Frontal cortex (tissue), 3 donors: ENCODE measurements at regions not wholly inside any gene's neighbourhood (a gene's known extent, or its start where the extent isn't known, plus 50 kb on each side); places are given as distances from the start of the nearest gene placed in this dataset.
"Not testable (repeated sequence)": the region's sequence is repeated elsewhere in the genome, so short reads cannot be mapped to it uniquely, and the experiment has no call there.

ENCODE experiments used
- DNase-seq, 2 donors: peaks; one replicate each; pipeline ENCODE4 v3.0.0; 2012; ENCODE audit warnings: low spot score in 2 of 2
- FAIRE-seq: peaks from 2 replicates; lab custom pipeline; 2012; peaks lifted over from hg19 to GRCh38; lab: Jason Lieb, UNC
- donor health status: control.
- donor health status: control.
- donor health status: control.

DNA sequence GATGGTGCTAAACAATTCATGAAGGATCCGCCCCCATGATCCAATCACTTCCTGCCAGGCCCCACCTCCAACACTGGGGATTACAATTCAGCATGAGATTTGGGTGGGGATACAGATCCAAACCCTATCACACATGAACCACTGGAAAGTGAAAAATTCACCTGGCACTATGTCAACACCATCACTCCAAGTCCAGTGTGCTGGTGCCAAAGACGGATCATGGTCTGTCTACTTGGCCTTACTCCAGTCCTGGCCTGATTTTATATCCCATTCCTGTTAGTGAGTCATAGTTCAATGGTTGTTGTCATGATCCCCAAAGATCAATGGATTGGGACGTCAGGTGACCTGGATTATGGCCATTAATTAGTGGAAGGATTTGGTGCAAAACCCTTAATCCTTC is 147.4 kb upstream of the RPS23 start:
- FAIRE-seq (no peak), DNase-seq (no peak)

DNA sequence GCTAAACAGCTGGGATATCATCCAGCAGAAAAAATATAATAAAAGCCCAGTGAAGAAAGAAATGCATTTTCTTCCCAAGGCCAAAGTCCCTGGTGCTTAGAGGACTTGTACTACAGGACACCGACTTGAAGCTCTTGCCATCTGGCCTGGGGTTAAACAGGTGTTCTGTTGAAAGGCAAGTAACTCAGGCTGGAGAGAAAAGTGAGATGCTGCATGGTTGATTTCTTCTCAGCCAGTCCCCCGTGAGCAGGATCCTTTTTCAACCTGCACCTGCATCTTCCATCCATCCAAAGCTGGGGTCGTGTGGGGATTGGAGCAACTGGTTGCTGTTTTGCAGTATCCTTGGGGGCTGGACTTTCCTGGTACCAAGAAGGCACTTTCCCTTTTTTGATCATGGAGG is 146.1 kb upstream of the RPS23 start:
- DNase-seq (no peak), FAIRE-seq (no peak)

GRCh38 chr5:82422751-82423181 is 144.6 kb upstream of the RPS23 start:
- DNase-seq (no peak), FAIRE-seq (no peak)

- no peak for FAIRE-seq
- DNase-seq = no peak
Measured at GRCh38 chr5:82422001-82422740, 144.0 kb upstream of the RPS23 start.

DNA sequence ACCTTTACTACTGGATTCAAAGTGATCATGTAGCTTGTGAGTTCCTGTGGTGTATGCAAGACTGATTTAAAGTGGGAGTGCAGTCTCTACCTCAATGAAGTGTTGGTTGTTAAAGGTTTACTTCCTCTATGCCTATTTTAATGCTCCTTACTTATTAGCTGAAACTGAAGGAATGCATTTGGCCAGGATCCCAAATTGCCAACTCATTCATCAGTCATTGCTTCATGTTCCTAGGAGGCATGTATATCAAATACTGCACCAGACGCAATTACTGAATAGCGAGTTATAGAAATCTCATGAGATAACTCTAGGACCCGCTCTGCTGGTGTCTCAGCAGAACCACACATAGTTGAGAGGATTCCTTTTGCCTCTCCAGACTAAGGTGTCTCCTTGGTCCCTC is 143.0 kb upstream of the RPS23 start:
- no peak for DNase-seq
- no peak for FAIRE-seq

DNA sequence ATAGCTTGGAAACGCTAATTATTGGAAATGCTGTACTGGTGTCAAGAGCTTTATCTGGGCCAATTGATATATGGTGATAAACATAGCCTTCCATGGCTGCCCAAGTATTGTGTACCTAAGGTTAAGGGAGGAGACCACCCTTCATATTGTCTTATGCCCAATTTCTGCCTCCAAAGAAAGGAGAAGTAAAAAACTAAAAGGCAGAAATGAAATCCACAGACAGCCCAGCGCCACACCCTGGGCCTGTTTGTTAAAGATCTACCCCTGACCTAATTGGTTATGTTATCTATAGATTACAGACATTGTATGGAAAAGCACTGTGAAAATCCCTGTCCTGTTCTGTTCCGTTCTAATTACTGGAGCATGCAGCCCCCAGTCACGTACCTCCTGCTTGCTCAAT is 142.4 kb upstream of the RPS23 start:
- not testable (repeated sequence) for DNase-seq, FAIRE-seq

GRCh38 chr5:82419559-82420332 is 141.6 kb upstream of the RPS23 start:
- FAIRE-seq (no peak), DNase-seq (no peak)

DNA sequence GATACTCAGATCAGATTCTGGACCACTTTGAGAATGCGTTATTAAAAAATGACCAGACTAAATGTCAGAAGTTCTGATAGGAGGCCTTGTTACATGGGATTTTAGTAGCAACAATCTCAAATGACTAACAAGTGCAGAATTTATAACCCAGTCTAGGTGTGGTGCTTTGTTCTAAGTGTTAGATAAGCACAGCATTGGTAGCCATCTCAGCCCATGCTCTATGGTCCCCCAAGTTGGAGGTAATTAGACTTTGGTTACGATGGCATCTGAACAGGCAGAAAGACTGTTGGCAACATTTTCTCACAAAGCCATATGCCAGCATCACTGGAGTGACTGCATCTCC is 140.4 kb upstream of the RPS23 start:
- FAIRE-seq = no peak
- no peak for DNase-seq

DNA sequence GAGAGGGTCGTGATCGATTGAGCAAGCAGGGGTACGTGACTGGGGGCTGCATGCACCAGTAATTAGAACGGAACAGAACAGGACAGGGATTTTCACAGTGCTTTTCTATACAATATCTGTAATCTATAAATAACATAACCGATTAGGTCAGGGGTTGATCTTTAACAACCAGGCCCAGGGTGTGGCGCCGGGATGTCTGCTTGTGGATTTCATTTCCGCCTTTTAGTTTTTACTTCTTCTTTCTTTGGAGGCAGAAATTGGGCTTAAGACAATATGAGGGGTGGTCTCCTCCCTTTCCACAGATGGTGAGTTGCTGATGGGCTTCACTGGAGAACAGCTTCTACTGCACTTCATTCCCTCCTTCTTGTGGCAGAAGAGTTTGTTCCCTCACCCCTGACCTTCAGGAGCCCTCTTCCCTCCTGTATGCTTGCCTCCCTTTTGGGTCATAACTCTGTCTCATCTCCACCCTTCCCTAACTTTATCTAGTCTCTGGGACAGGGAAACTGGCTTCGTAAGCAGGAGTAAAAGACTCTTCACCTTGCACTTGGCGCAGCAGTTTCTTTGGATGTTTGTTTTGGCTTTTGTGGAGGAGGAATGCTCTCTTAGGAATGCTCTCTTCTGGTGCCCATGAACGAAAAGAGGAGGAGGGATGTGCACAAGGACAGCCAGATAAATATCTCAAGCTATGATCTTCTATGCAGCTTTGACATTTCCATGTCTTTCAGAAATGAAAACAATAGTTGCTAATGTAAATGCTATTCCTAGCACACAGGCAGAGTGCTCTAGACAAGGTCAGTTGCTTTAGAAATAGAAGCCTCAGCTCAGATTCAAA is 139.8 kb upstream of the RPS23 start:
- DNase-seq (no peak), FAIRE-seq (no peak)

DNA sequence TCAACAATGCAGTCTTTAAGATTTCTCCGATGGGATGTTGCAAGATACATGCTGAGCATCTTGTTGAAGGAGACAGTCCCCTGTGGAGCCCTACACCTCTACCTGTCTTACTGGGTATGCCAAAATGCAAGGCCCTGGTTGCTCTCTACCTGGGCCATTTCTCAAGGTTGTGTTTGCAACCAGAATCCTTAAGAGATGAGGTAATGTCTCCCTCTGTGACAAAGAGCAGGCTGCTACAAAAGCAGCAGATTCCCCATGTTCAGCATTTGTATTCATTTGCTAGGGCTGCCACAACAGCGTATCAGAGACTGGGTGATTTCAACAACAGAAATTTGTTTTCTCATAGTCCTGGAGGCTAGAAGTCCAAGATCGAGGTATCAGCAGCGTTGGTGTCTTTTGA is 138.4 kb upstream of the RPS23 start:
- DNase-seq (no peak), FAIRE-seq (no peak)

DNA sequence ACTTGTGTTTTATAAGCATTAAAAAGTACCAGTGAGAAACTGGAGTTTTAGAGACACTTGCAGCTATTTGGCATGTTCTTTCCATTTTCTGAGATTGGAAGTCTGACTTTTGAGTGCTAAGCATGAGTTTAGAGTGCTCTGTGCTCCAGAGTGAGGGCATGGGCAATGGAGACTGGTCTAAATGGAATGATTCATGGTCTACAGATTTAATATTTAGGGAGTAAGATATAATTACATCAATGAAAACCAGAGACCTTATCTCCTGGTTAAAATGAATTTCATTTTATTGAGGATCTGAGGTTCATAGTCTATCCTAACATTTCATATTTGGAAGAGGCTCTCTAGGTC is 135.9 kb upstream of the RPS23 start:
- no peak for DNase-seq

GRCh38 chr5:82413302-82414040 is 135.3 kb upstream of the RPS23 start:
- FAIRE-seq (no peak), DNase-seq (no peak)

More for the DNA sequence above, 135.9 kb upstream of the RPS23 start:
- no peak for FAIRE-seq

DNA sequence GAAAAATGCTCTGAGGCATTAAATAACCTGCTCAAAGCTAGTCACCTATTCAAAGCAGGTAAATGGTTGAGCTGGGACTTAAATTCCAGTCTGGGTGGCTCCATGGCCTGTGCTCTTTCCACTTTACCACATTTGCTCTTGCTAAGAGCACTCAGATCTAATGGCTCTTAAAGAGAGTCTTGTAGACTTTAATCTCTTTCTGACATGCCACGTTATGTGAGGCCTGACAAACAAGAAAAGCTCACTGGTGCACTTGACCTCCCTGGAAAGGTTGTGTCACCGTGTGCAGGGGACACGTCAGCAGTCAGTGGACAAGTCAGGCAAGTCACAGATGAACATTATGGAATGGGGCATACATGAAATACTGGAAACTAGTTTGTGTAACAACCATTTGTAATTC is 129.9 kb upstream of the RPS23 start:
- FAIRE-seq = no peak
- no peak for DNase-seq

DNA sequence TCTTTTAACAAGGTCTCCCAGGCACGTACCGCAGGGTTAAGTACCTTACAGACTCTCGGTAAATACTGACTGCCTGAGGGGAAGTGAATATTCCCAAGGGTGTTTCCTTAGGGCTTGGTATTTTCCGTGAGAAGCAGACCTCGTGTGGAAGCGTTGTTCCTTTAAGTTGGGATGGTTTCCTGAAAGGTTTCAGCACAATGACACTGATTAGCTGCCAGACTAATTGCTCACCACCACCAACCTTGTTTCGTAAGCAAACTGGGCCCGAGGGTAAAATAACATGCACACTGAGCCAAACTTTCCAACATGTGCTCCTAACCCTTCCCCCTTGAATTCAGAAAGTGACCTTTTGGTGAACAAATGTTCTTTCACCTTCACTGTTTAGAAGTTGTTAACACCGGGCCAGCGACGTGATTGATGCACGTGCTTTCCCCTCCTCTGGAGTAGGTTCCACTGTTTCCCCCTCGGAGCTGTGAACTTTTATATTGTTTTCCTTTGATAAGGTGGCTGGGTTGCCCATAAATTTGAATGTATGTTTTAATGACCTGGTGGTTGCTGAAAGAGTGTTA is 128.1 kb upstream of the RPS23 start:
- FAIRE-seq (no peak), DNase-seq (no peak)

- DNase-seq (no peak), FAIRE-seq (no peak)
Measured at GRCh38 chr5:82405618-82406204, 127.6 kb upstream of the RPS23 start.

- FAIRE-seq = no peak
Measured at GRCh38 chr5:82405161-82405560, 127.0 kb upstream of the RPS23 start.

DNA sequence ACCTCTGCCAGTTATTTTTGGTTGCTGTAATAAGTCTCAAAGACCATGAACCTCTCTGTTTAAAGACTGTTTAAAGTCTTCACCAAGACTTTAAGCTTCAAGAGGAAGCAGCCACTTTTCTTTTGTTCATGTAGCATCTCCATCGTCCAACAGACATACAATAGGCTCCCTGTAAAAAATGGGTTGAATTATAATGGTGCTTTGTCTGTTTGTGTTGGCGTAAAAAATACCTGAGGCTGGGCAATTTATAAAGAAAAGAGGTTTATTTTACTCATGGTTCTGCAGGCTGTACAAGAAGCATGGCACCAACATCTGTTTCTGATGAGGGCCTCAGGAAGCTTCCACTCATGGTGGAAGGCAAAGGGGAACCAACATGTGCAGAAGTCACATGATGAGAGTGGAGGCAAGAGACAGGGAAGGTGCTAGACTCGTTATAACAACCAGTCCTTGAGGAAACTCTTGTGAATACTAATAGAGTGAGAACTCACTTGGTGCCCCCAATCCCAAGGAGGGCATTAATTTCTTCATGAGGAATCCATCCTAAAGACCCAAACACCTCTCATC is 126.3 kb upstream of the RPS23 start:
- FAIRE-seq (no peak), DNase-seq (no peak)

More at GRCh38 chr5:82405161-82405560, 127.0 kb upstream of the RPS23 start:
- DNase-seq = no peak

DNA sequence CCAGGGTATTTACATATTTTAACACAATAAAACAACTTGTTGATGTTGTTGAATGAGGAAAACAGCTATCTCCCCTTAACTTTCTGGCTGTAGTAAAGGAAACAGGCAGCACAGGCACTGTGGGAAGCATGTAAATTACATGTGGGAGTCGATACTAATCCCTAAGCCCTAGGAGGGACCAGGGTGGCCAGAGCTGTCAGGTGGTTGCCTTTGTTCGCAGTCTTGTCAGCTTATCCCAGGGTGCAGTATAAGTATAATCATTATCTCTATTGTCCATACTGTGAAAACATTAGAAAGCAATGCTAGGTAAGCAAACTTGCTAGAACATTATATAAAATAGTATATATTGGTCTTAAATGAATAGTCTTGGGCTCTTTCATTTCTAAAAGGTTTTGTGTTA is 125.6 kb upstream of the RPS23 start:
- no peak for FAIRE-seq
- no peak for DNase-seq

DNA sequence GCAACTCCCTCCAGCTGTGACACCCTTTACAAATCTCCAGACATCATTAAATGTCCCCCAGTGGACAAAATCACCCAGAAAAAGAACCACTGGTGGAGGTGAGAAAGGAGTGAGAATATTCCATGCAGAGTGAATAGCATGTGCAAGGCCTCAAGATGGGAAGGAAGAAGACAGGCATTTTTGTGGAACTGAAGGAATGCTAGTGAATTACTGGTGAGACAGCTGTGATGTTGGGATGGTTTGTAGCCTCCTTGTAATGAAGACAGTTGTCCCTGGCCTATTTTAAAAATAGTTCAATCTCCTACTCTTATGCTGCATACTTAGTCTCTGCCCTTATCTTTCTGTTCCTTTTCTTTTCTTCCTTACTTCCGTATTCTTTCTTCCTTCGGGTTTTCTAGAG is 124.9 kb upstream of the RPS23 start:
- FAIRE-seq = no peak
- DNase-seq = no peak
